ENCODE measurements at regions not wholly inside any gene's neighbourhood (a gene's known extent, or its start where the extent isn't known, plus 50 kb on each side); places are given as distances from the start of the nearest gene placed in this dataset.

GRCh38 chr14:22227084-22227483, 361.9 kb downstream of the DAD1 start:
- H3K9me3 ChIP-seq (ENCODE audit: control insufficient read depth, low read length) = no peaks in the 10 kb centered on the region
- no peaks in the 10 kb centered on the region for H3K4me1 ChIP-seq (ENCODE audit: control insufficient read depth, insufficient read depth, low read length, poor library complexity, severe bottlenecking)
- no peak for DNase-seq
- H3K27me3 ChIP-seq (replicated peaks; ENCODE audit: control insufficient read depth, insufficient read depth, low read length, poor library complexity, severe bottlenecking) = no peaks in the 10 kb centered on the region
- H3K27ac ChIP-seq (ENCODE audit: insufficient read depth, low read length, poor library complexity, severe bottlenecking) = no peak overlapping the region
- no peaks in the 10 kb centered on the region for H3K36me3 ChIP-seq (ENCODE audit: control insufficient read depth, insufficient read depth, low read length)
- H3K4me3 ChIP-seq (ENCODE audit: insufficient read depth, low read depth, low read length, poor library complexity, severe bottlenecking) = no peak overlapping the region

- Histone ChIP-seq H3K27ac (ENCODE audit: insufficient read depth, low read length, poor library complexity, severe bottlenecking) (no peak overlapping the region), H3K27me3 (replicated peaks; ENCODE audit: control insufficient read depth, insufficient read depth, low read length, poor library complexity, severe bottlenecking) (no peaks in the 10 kb centered on the region), H3K4me1 (ENCODE audit: control insufficient read depth, insufficient read depth, low read length, poor library complexity, severe bottlenecking) (no peaks in the 10 kb centered on the region), H3K4me3 (ENCODE audit: insufficient read depth, low read depth, low read length, poor library complexity, severe bottlenecking) (no peak overlapping the region), H3K36me3 (ENCODE audit: control insufficient read depth, insufficient read depth, low read length) (no peaks in the 10 kb centered on the region), H3K9me3 (ENCODE audit: control insufficient read depth, low read length) (no peaks in the 10 kb centered on the region)
- DNase-seq = no peak
These were observed 362.6 kb downstream of the DAD1 start for GRCh38 chr14:22226381-22226780.

GRCh38 chr14:22225516-22226140, 363.4 kb downstream of the DAD1 start:
- Histone ChIP-seq H3K4me1 (ENCODE audit: control insufficient read depth, insufficient read depth, low read length, poor library complexity, severe bottlenecking) (no peaks in the 10 kb centered on the region), H3K36me3 (ENCODE audit: control insufficient read depth, insufficient read depth, low read length) (no peaks in the 10 kb centered on the region), H3K9me3 (ENCODE audit: control insufficient read depth, low read length) (no peaks in the 10 kb centered on the region), H3K4me3 (ENCODE audit: insufficient read depth, low read depth, low read length, poor library complexity, severe bottlenecking) (no peak overlapping the region), H3K27me3 (replicated peaks; ENCODE audit: control insufficient read depth, insufficient read depth, low read length, poor library complexity, severe bottlenecking) (no peaks in the 10 kb centered on the region), H3K27ac (ENCODE audit: insufficient read depth, low read length, poor library complexity, severe bottlenecking) (no peak overlapping the region)
- DNase-seq = no peak

- Histone ChIP-seq H3K4me3 (ENCODE audit: insufficient read depth, low read depth, low read length, poor library complexity, severe bottlenecking) (no peak overlapping the region), H3K36me3 (ENCODE audit: control insufficient read depth, insufficient read depth, low read length) (no peaks in the 10 kb centered on the region), H3K27ac (ENCODE audit: insufficient read depth, low read length, poor library complexity, severe bottlenecking) (no peak overlapping the region), H3K4me1 (ENCODE audit: control insufficient read depth, insufficient read depth, low read length, poor library complexity, severe bottlenecking) (peaks cover 3% of the 10 kb centered on the region), H3K27me3 (replicated peaks; ENCODE audit: control insufficient read depth, insufficient read depth, low read length, poor library complexity, severe bottlenecking) (no peaks in the 10 kb centered on the region), H3K9me3 (ENCODE audit: control insufficient read depth, low read length) (no peaks in the 10 kb centered on the region)
- no peak for DNase-seq
These were observed 367.5 kb downstream of the DAD1 start for GRCh38 chr14:22221508-22221907.

- Histone ChIP-seq H3K4me3 (ENCODE audit: insufficient read depth, low read depth, low read length, poor library complexity, severe bottlenecking) (no peak overlapping the region), H3K27ac (ENCODE audit: insufficient read depth, low read length, poor library complexity, severe bottlenecking) (no peak overlapping the region), H3K27me3 (replicated peaks; ENCODE audit: control insufficient read depth, insufficient read depth, low read length, poor library complexity, severe bottlenecking) (no peaks in the 10 kb centered on the region), H3K9me3 (ENCODE audit: control insufficient read depth, low read length) (no peaks in the 10 kb centered on the region), H3K4me1 (ENCODE audit: control insufficient read depth, insufficient read depth, low read length, poor library complexity, severe bottlenecking) (peaks cover 3% of the 10 kb centered on the region), H3K36me3 (ENCODE audit: control insufficient read depth, insufficient read depth, low read length) (no peaks in the 10 kb centered on the region)
- DNase-seq = no peak
These were observed 368.6 kb downstream of the DAD1 start for GRCh38 chr14:22220427-22220826.

GRCh38 chr14:22218728-22219127, 370.3 kb downstream of the DAD1 start:
- H3K4me3 ChIP-seq (ENCODE audit: insufficient read depth, low read depth, low read length, poor library complexity, severe bottlenecking) = no peak overlapping the region
- no peak overlapping the region for H3K27ac ChIP-seq (ENCODE audit: insufficient read depth, low read length, poor library complexity, severe bottlenecking)
- H3K27me3 ChIP-seq (replicated peaks; ENCODE audit: control insufficient read depth, insufficient read depth, low read length, poor library complexity, severe bottlenecking) = no peaks in the 10 kb centered on the region
- peaks cover 3% of the 10 kb centered on the region for H3K4me1 ChIP-seq (ENCODE audit: control insufficient read depth, insufficient read depth, low read length, poor library complexity, severe bottlenecking)
- no peak for DNase-seq
- H3K9me3 ChIP-seq (ENCODE audit: control insufficient read depth, low read length) = no peaks in the 10 kb centered on the region
- no peaks in the 10 kb centered on the region for H3K36me3 ChIP-seq (ENCODE audit: control insufficient read depth, insufficient read depth, low read length)

GRCh38 chr14:22213120-22213519, 375.9 kb downstream of the DAD1 start:
- H3K9me3 ChIP-seq (ENCODE audit: control insufficient read depth, low read length) = no peaks in the 10 kb centered on the region
- H3K27ac ChIP-seq (ENCODE audit: insufficient read depth, low read length, poor library complexity, severe bottlenecking) = no peak overlapping the region
- H3K4me3 ChIP-seq (ENCODE audit: insufficient read depth, low read depth, low read length, poor library complexity, severe bottlenecking) = no peak overlapping the region
- no peaks in the 10 kb centered on the region for H3K4me1 ChIP-seq (ENCODE audit: control insufficient read depth, insufficient read depth, low read length, poor library complexity, severe bottlenecking)
- DNase-seq = no peak
- no peaks in the 10 kb centered on the region for H3K36me3 ChIP-seq (ENCODE audit: control insufficient read depth, insufficient read depth, low read length)
- no peaks in the 10 kb centered on the region for H3K27me3 ChIP-seq (replicated peaks; ENCODE audit: control insufficient read depth, insufficient read depth, low read length, poor library complexity, severe bottlenecking)

GRCh38 chr14:22210906-22211305, 378.1 kb downstream of the DAD1 start:
- DNase-seq = no peak
- H3K4me1 ChIP-seq (ENCODE audit: control insufficient read depth, insufficient read depth, low read length, poor library complexity, severe bottlenecking) = no peaks in the 10 kb centered on the region
- H3K4me3 ChIP-seq (ENCODE audit: insufficient read depth, low read depth, low read length, poor library complexity, severe bottlenecking) = no peak overlapping the region
- H3K36me3 ChIP-seq (ENCODE audit: control insufficient read depth, insufficient read depth, low read length) = no peaks in the 10 kb centered on the region
- H3K27me3 ChIP-seq (replicated peaks; ENCODE audit: control insufficient read depth, insufficient read depth, low read length, poor library complexity, severe bottlenecking) = no peaks in the 10 kb centered on the region
- H3K27ac ChIP-seq (ENCODE audit: insufficient read depth, low read length, poor library complexity, severe bottlenecking) = no peak overlapping the region
- no peaks in the 10 kb centered on the region for H3K9me3 ChIP-seq (ENCODE audit: control insufficient read depth, low read length)

GRCh38 chr14:22210026-22210425, 379.0 kb downstream of the DAD1 start:
- Histone ChIP-seq H3K9me3 (ENCODE audit: control insufficient read depth, low read length) (no peaks in the 10 kb centered on the region), H3K4me1 (ENCODE audit: control insufficient read depth, insufficient read depth, low read length, poor library complexity, severe bottlenecking) (no peaks in the 10 kb centered on the region), H3K27me3 (replicated peaks; ENCODE audit: control insufficient read depth, insufficient read depth, low read length, poor library complexity, severe bottlenecking) (no peaks in the 10 kb centered on the region), H3K27ac (ENCODE audit: insufficient read depth, low read length, poor library complexity, severe bottlenecking) (no peak overlapping the region), H3K4me3 (ENCODE audit: insufficient read depth, low read depth, low read length, poor library complexity, severe bottlenecking) (no peak overlapping the region), H3K36me3 (ENCODE audit: control insufficient read depth, insufficient read depth, low read length) (no peaks in the 10 kb centered on the region)
- DNase-seq = no peak

- no peak for DNase-seq
- H3K36me3 ChIP-seq (ENCODE audit: control insufficient read depth, insufficient read depth, low read length) = no peaks in the 10 kb centered on the region
- no peak overlapping the region for H3K27ac ChIP-seq (ENCODE audit: insufficient read depth, low read length, poor library complexity, severe bottlenecking)
- no peaks in the 10 kb centered on the region for H3K27me3 ChIP-seq (replicated peaks; ENCODE audit: control insufficient read depth, insufficient read depth, low read length, poor library complexity, severe bottlenecking)
- H3K9me3 ChIP-seq (ENCODE audit: control insufficient read depth, low read length) = no peaks in the 10 kb centered on the region
- no peaks in the 10 kb centered on the region for H3K4me1 ChIP-seq (ENCODE audit: control insufficient read depth, insufficient read depth, low read length, poor library complexity, severe bottlenecking)
- no peak overlapping the region for H3K4me3 ChIP-seq (ENCODE audit: insufficient read depth, low read depth, low read length, poor library complexity, severe bottlenecking)
These were observed 386.0 kb downstream of the DAD1 start for GRCh38 chr14:22203036-22203435.

Data from effector memory CD4-positive, alpha-beta T cell (primary cell).